ENCODE measurements at regions not wholly inside any gene's neighbourhood (a gene's known extent, or its start where the extent isn't known, plus 50 kb on each side); places are given as distances from the start of the nearest gene placed in this dataset.

- DNase-seq, result no peak
- H3K27me3 ChIP-seq, result no peaks in the 10 kb centered on the region
- no peaks in the 10 kb centered on the region for H3K9me3 ChIP-seq
- no peak overlapping the region for H3K4me3 ChIP-seq (ENCODE audit: low read depth, low read length)
- H3K36me3 ChIP-seq, result no peaks in the 10 kb centered on the region
- H3K4me1 ChIP-seq, result no peaks in the 10 kb centered on the region
- TF ChIP-seq CTCF (IDR thresholded peaks at IDR 0.05; ENCODE audit: low read depth, low read length), result no peak
Observed at GRCh38 chr6:82629921-82630320, 266.3 kb downstream of the TPBG start.

GRCh38 chr6:82641677-82642076 lies 278.1 kb downstream of the TPBG start:
- H3K27me3 ChIP-seq, result no peaks in the 10 kb centered on the region

GRCh38 chr6:82645536-82646230 lies 282.1 kb downstream of the TPBG start:
- Histone ChIP-seq H3K9me3 (no peaks in the 10 kb centered on the region), H3K27me3 (no peaks in the 10 kb centered on the region), H3K4me3 (ENCODE audit: low read depth, low read length) (no peak overlapping the region), H3K4me1 (no peaks in the 10 kb centered on the region), H3K36me3 (no peaks in the 10 kb centered on the region)
- no peak for TF ChIP-seq CTCF (IDR thresholded peaks at IDR 0.05; ENCODE audit: low read depth, low read length)
- DNase-seq, result no peak

More at GRCh38 chr6:82641677-82642076, 278.1 kb downstream of the TPBG start:
- Histone ChIP-seq H3K4me1 (no peaks in the 10 kb centered on the region), H3K36me3 (no peaks in the 10 kb centered on the region), H3K9me3 (no peaks in the 10 kb centered on the region), H3K4me3 (ENCODE audit: low read depth, low read length) (no peak overlapping the region)
- TF ChIP-seq CTCF (IDR thresholded peaks at IDR 0.05; ENCODE audit: low read depth, low read length), result no peak
- no peak for DNase-seq

GRCh38 chr6:82646231-82646615 lies 282.6 kb downstream of the TPBG start:
- H3K9me3 ChIP-seq, result no peaks in the 10 kb centered on the region
- no peak for TF ChIP-seq CTCF (IDR thresholded peaks at IDR 0.05; ENCODE audit: low read depth, low read length)
- no peaks in the 10 kb centered on the region for H3K36me3 ChIP-seq
- DNase-seq, result no peak
- H3K27me3 ChIP-seq, result no peaks in the 10 kb centered on the region
- no peak overlapping the region for H3K4me3 ChIP-seq (ENCODE audit: low read depth, low read length)
- H3K4me1 ChIP-seq, result no peaks in the 10 kb centered on the region

- H3K27me3 ChIP-seq, result no peaks in the 10 kb centered on the region
- no peak overlapping the region for H3K4me3 ChIP-seq (ENCODE audit: low read depth, low read length)
- no peak for DNase-seq
- no peaks in the 10 kb centered on the region for H3K9me3 ChIP-seq
- no peaks in the 10 kb centered on the region for H3K4me1 ChIP-seq
- no peak for TF ChIP-seq CTCF (IDR thresholded peaks at IDR 0.05; ENCODE audit: low read depth, low read length)
- no peaks in the 10 kb centered on the region for H3K36me3 ChIP-seq
Observed at GRCh38 chr6:82651845-82652335, 288.3 kb downstream of the TPBG start.

- no peaks in the 10 kb centered on the region for H3K4me1 ChIP-seq
- no peak for TF ChIP-seq CTCF (IDR thresholded peaks at IDR 0.05; ENCODE audit: low read depth, low read length)
- DNase-seq, result no peak
- no peaks in the 10 kb centered on the region for H3K36me3 ChIP-seq
- H3K4me3 ChIP-seq (ENCODE audit: low read depth, low read length), result no peak overlapping the region
- no peaks in the 10 kb centered on the region for H3K27me3 ChIP-seq
- H3K9me3 ChIP-seq, result no peaks in the 10 kb centered on the region; the same call in 1 of the 2 replicates
Observed at GRCh38 chr6:82679232-82679631, 315.6 kb downstream of the TPBG start.

Measured in BE2C (cell line).